Thoracic aorta (tissue), 2 donors: ENCODE measurements at regions not wholly inside any gene's neighbourhood (a gene's known extent, or its start where the extent isn't known, plus 50 kb on each side); places are given as distances from the start of the nearest gene placed in this dataset.

Experiments used
- ATAC-seq: fragments of 150-250 bp; one replicate; pipeline ENCODE4 v1.8.0; 2017; ENCODE audit warnings: low read depth; ENCODE audit not compliant: insufficient number of reproducible peaks, low FRiP score
- DNase-seq: peaks from one replicate; pipeline ENCODE4 v3.0.0-alpha.2; 2020; ENCODE audit warnings: low spot score
- H3K27ac ChIP-seq, 2 donors: fragments of 200-600 bp; sonication (generic); 1 replicate in 1 of 2; 2 replicates in 1 of 2; pipeline ENCODE4 v1.5.1; 2016; ENCODE audit warnings: mild to moderate bottlenecking in 2 of 2, moderate library complexity in 2 of 2
- H3K27me3 ChIP-seq: fragments of 200-600 bp; sonication (generic); replicated peaks from 2 replicates; pipeline ENCODE4 v1.6.0; 2016; ENCODE audit warnings: mild to moderate bottlenecking; ENCODE audit not compliant: insufficient read depth
- H3K36me3 ChIP-seq: fragments of 200-600 bp; sonication (generic); one replicate; pipeline ENCODE4 v1.5.1; 2016
- H3K4me1 ChIP-seq, 2 donors: fragments of 200-600 bp; sonication (generic); 1 replicate in 1 of 2; 2 replicates in 1 of 2; pipeline versions ENCODE4 v1.5.1 to v1.6.0; 2016; ENCODE audit warnings: low read depth in 2 of 2, mild to moderate bottlenecking in 1 of 2; ENCODE audit not compliant: control insufficient read depth in 1 of 2
- H3K4me3 ChIP-seq: fragments of 200-600 bp; sonication (generic); 2 replicates; pipeline ENCODE4 v1.5.1; 2016; ENCODE audit warnings: mild to moderate bottlenecking
- H3K9me3 ChIP-seq: fragments of 200-600 bp; sonication (generic); 2 replicates; pipeline ENCODE4 v1.5.1; 2016
- CTCF ChIP-seq: fragments of 200-600 bp; sonication (generic); IDR thresholded peaks from one replicate; pipeline ENCODE4 v1.5.1; 2019; ENCODE audit warnings: antibody characterized with exemption

GRCh38 chr4:111519683-111520082, 625.6 kb upstream of the FAM241A start:
- H3K4me3 ChIP-seq = no peak overlapping the region
- TF ChIP-seq CTCF = no peak
- H3K4me1 ChIP-seq = no peaks in the 10 kb centered on the region
- H3K27me3 ChIP-seq = no peaks in the 10 kb centered on the region
- DNase-seq = no peak
- ATAC-seq = no peak
- H3K9me3 ChIP-seq = no peaks in the 10 kb centered on the region
- no peak overlapping the region for H3K27ac ChIP-seq
- no peaks in the 10 kb centered on the region for H3K36me3 ChIP-seq

- H3K4me3 ChIP-seq = no peak overlapping the region
- DNase-seq (no peak), ATAC-seq (no peak)
- H3K9me3 ChIP-seq = peaks cover 3% of the 10 kb centered on the region
- H3K4me1 ChIP-seq = no peaks in the 10 kb centered on the region
- no peak overlapping the region for H3K27ac ChIP-seq
- no peaks in the 10 kb centered on the region for H3K27me3 ChIP-seq
- no peak for TF ChIP-seq CTCF
- H3K36me3 ChIP-seq = no peaks in the 10 kb centered on the region
These were observed 614.8 kb upstream of the FAM241A start for GRCh38 chr4:111530446-111530845.

- H3K36me3 ChIP-seq = no peaks in the 10 kb centered on the region
- TF ChIP-seq CTCF = no peak
- H3K27ac ChIP-seq = no peak overlapping the region
- no peak overlapping the region for H3K4me3 ChIP-seq
- ATAC-seq (no peak), DNase-seq (no peak)
- no peaks in the 10 kb centered on the region for H3K9me3 ChIP-seq
- H3K4me1 ChIP-seq = no peaks in the 10 kb centered on the region
- H3K27me3 ChIP-seq = no peaks in the 10 kb centered on the region
These were observed 609.5 kb upstream of the FAM241A start for GRCh38 chr4:111535792-111536191.

- DNase-seq (no peak), ATAC-seq (no peak)
- Histone ChIP-seq H3K4me1 (no peaks in the 10 kb centered on the region), H3K27ac (no peak overlapping the region), H3K9me3 (no peaks in the 10 kb centered on the region), H3K36me3 (no peaks in the 10 kb centered on the region), H3K27me3 (no peaks in the 10 kb centered on the region), H3K4me3 (no peak overlapping the region)
- no peak for TF ChIP-seq CTCF
These were observed 608.1 kb upstream of the FAM241A start for GRCh38 chr4:111537165-111537564.

- ATAC-seq = no peak
- H3K36me3 ChIP-seq = no peaks in the 10 kb centered on the region
- H3K9me3 ChIP-seq = no peaks in the 10 kb centered on the region
- no peak for TF ChIP-seq CTCF
- no peaks in the 10 kb centered on the region for H3K27me3 ChIP-seq
- DNase-seq = no peak
- no peak overlapping the region for H3K27ac ChIP-seq
- H3K4me1 ChIP-seq = no peaks in the 10 kb centered on the region
- H3K4me3 ChIP-seq = no peak overlapping the region
These were observed 607.4 kb upstream of the FAM241A start for GRCh38 chr4:111537871-111538270.
